ENCODE measurements at regions not wholly inside any gene's neighbourhood (a gene's known extent, or its start where the extent isn't known, plus 50 kb on each side); places are given as distances from the start of the nearest gene placed in this dataset.

GRCh38 chr9:80156756-80157472 lies 585.1 kb downstream of the TLE4 start:
- H3K4me3 ChIP-seq = no peak overlapping the region
- no peaks in the 10 kb centered on the region for H3K27me3 ChIP-seq
- no peak overlapping the region for H3K27ac ChIP-seq
- in situ Hi-C loops (cut with MboI; ENCODE audit: low pct_ligation_motif_present in 1 of 4, low pct_unique_long_range_greater_than_20kb in 1 of 4, low sequenced_read_pairs in 3 of 4) = no loop called here
- TF ChIP-seq EP300 (IDR thresholded peaks at IDR 0.05; ENCODE audit: low read depth) (no peak), POLR2A (IDR thresholded peaks at IDR 0.05) (no peak), POLR2AphosphoS5 (IDR thresholded peaks at IDR 0.05) (no peak)
- TF ChIP-seq, protein P1, sequence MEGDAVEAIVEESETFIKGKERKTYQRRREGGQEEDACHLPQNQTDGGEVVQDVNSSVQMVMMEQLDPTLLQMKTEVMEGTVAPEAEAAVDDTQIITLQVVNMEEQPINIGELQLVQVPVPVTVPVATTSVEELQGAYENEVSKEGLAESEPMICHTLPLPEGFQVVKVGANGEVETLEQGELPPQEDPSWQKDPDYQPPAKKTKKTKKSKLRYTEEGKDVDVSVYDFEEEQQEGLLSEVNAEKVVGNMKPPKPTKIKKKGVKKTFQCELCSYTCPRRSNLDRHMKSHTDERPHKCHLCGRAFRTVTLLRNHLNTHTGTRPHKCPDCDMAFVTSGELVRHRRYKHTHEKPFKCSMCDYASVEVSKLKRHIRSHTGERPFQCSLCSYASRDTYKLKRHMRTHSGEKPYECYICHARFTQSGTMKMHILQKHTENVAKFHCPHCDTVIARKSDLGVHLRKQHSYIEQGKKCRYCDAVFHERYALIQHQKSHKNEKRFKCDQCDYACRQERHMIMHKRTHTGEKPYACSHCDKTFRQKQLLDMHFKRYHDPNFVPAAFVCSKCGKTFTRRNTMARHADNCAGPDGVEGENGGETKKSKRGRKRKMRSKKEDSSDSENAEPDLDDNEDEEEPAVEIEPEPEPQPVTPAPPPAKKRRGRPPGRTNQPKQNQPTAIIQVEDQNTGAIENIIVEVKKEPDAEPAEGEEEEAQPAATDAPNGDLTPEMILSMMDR (IDR thresholded peaks at IDR 0.05) = no peak
- peaks cover 0 to 13% (median 4%) of the 10 kb centered on the region in 4 donors for H3K4me1 ChIP-seq
- 67% methylated on average over 2 of the region's 2 CpGs; no CpG with 5 or more reads in 1 of the 2 donors for WGBS, 2 donors (ENCODE audit: low coverage in 1 of 2)
- no peak for DNase-seq
- no peaks in the 10 kb centered on the region for H3K36me3 ChIP-seq
- intact Hi-C loops (cut with DNase I; ENCODE audit: low total_unique reads) = no loop called here
- no peaks in the 10 kb centered on the region for H3K9me3 ChIP-seq

- TF ChIP-seq POLR2A (IDR thresholded peaks at IDR 0.05) (no peak), EP300 (IDR thresholded peaks at IDR 0.05; ENCODE audit: low read depth) (no peak), POLR2AphosphoS5 (IDR thresholded peaks at IDR 0.05) (no peak)
- TF ChIP-seq, protein P1 (IDR thresholded peaks at IDR 0.05) = no peak
- Histone ChIP-seq H3K27me3 (no peaks in the 10 kb centered on the region), H3K4me1 (peaks cover 0 to 13% (median 4%) of the 10 kb centered on the region in 4 donors), H3K27ac (no peak overlapping the region), H3K4me3 (no peak overlapping the region), H3K36me3 (no peaks in the 10 kb centered on the region), H3K9me3 (no peaks in the 10 kb centered on the region)
- WGBS, 2 donors (ENCODE audit: low coverage in 1 of 2) = 77 to 80% methylated on average over 2 of the region's 2 CpGs
- no peak for DNase-seq
- intact Hi-C loops (cut with DNase I; ENCODE audit: low total_unique reads) (no loop called here), in situ Hi-C loops (cut with MboI; ENCODE audit: low pct_ligation_motif_present in 1 of 4, low pct_unique_long_range_greater_than_20kb in 1 of 4, low sequenced_read_pairs in 3 of 4) (no loop called here)
These were observed 584.5 kb downstream of the TLE4 start for GRCh38 chr9:80156262-80156661.

GRCh38 chr9:80147866-80148265 lies 576.1 kb downstream of the TLE4 start:
- in situ Hi-C loops (cut with MboI; ENCODE audit: low pct_ligation_motif_present in 1 of 4, low pct_unique_long_range_greater_than_20kb in 1 of 4, low sequenced_read_pairs in 3 of 4) (no loop called here), intact Hi-C loops (cut with DNase I; ENCODE audit: low total_unique reads) (loop anchor here (2.0 kb wide), 1 partner anchor 299 kb away; no protein-coding TSS in a partner anchor)
- H3K9me3 ChIP-seq = peaks cover 0 to 3% of the 10 kb centered on the region in 2 donors
- 63 to 68% methylated on average over 3 of the region's 3 CpGs for WGBS, 2 donors (ENCODE audit: low coverage in 1 of 2)
- no peak for TF ChIP-seq EP300 (IDR thresholded peaks at IDR 0.05; ENCODE audit: low read depth)
- TF ChIP-seq, protein P1 (IDR thresholded peaks at IDR 0.05) = no peak
- no peak for TF ChIP-seq POLR2AphosphoS5 (IDR thresholded peaks at IDR 0.05)
- TF ChIP-seq POLR2A (IDR thresholded peaks at IDR 0.05) = no peak
- H3K4me3 ChIP-seq = no peak overlapping the region
- H3K27me3 ChIP-seq = no peaks in the 10 kb centered on the region
- no peaks in the 10 kb centered on the region for H3K36me3 ChIP-seq
- no peak overlapping the region for H3K27ac ChIP-seq
- no peaks in the 10 kb centered on the region for H3K4me1 ChIP-seq
- no peak for DNase-seq

- Histone ChIP-seq H3K36me3 (no peaks in the 10 kb centered on the region), H3K9me3 (peaks cover 0 to 3% of the 10 kb centered on the region in 2 donors), H3K27ac (no peak overlapping the region), H3K27me3 (no peaks in the 10 kb centered on the region), H3K4me1 (no peaks in the 10 kb centered on the region), H3K4me3 (no peak overlapping the region)
- in situ Hi-C loops (cut with MboI; ENCODE audit: low pct_ligation_motif_present in 1 of 4, low pct_unique_long_range_greater_than_20kb in 1 of 4, low sequenced_read_pairs in 3 of 4) = no loop called here
- intact Hi-C loops (cut with DNase I; ENCODE audit: low total_unique reads) = no loop called here
- 8 to 14% methylated on average over 1 of the region's 1 CpG for WGBS, 2 donors (ENCODE audit: low coverage in 1 of 2)
- no peak for DNase-seq
- TF ChIP-seq POLR2AphosphoS5 (IDR thresholded peaks at IDR 0.05) (no peak), EP300 (IDR thresholded peaks at IDR 0.05; ENCODE audit: low read depth) (no peak), POLR2A (IDR thresholded peaks at IDR 0.05) (no peak)
- TF ChIP-seq, protein P1 (IDR thresholded peaks at IDR 0.05) = no peak
These were observed 574.7 kb downstream of the TLE4 start for GRCh38 chr9:80146466-80146865.

Measured in transverse colon (tissue), 4 donors.